ENCODE measurements at regions not wholly inside any gene's neighbourhood (a gene's known extent, or its start where the extent isn't known, plus 50 kb on each side); places are given as distances from the start of the nearest gene placed in this dataset.

- Histone ChIP-seq H3K4me1 (ENCODE audit: control insufficient read depth in 4 of 4, insufficient read depth in 4 of 4, low read length in 3 of 4) (no peaks in the 10 kb centered on the region), H3K9ac (ENCODE audit: low read depth in 1 of 2, low read length in 2 of 2) (no peak overlapping the region), H3K4me3 (ENCODE audit: low read depth in 1 of 3, low read length in 3 of 3) (no peak overlapping the region), H3K27me3 (ENCODE audit: control insufficient read depth in 4 of 4, insufficient read depth in 4 of 4, low read length in 3 of 4) (peaks cover 0 to 3% (median 0%) of the 10 kb centered on the region in 4 donors), H3K36me3 (ENCODE audit: control insufficient read depth in 4 of 4, insufficient read depth in 3 of 4, low read depth in 1 of 4, low read length in 3 of 4) (no peaks in the 10 kb centered on the region), H3K9me3 (ENCODE audit: control insufficient read depth in 4 of 4, low read length in 3 of 4) (no peaks in the 10 kb centered on the region), H3K27ac (ENCODE audit: low read depth in 1 of 2, low read length in 2 of 2) (no peak overlapping the region)
- 52% methylated on average over 1 of the region's 1 CpG for WGBS
- no peak for DNase-seq (ENCODE audit: low spot score)
- TF ChIP-seq RAD21 (IDR thresholded peaks at IDR 0.05) (no peak), JUND (IDR thresholded peaks at IDR 0.05) (no peak), FOXA2 (IDR thresholded peaks at IDR 0.05) (no peak), HNF4G (IDR thresholded peaks at IDR 0.05) (no peak), NR2F2 (IDR thresholded peaks at IDR 0.05) (no peak), RXRA (IDR thresholded peaks at IDR 0.05) (no peak), GABPA (IDR thresholded peaks at IDR 0.05 in 1 of 2, conservative IDR thresholded peaks at IDR 0.05 in 1 of 2) (no peak), YY1 (IDR thresholded peaks at IDR 0.05) (no peak), TAF1 (conservative IDR thresholded peaks at IDR 0.05) (no peak), HNF4A (conservative IDR thresholded peaks at IDR 0.05) (no peak), EGR1 (IDR thresholded peaks at IDR 0.05; ENCODE audit: low read depth in 2 of 2) (no peak), SP1 (IDR thresholded peaks at IDR 0.05) (no peak), FOXA1 (IDR thresholded peaks at IDR 0.05) (no peak), ATF3 (IDR thresholded peaks at IDR 0.05) (no peak)
- TF ChIP-seq, protein P1, sequence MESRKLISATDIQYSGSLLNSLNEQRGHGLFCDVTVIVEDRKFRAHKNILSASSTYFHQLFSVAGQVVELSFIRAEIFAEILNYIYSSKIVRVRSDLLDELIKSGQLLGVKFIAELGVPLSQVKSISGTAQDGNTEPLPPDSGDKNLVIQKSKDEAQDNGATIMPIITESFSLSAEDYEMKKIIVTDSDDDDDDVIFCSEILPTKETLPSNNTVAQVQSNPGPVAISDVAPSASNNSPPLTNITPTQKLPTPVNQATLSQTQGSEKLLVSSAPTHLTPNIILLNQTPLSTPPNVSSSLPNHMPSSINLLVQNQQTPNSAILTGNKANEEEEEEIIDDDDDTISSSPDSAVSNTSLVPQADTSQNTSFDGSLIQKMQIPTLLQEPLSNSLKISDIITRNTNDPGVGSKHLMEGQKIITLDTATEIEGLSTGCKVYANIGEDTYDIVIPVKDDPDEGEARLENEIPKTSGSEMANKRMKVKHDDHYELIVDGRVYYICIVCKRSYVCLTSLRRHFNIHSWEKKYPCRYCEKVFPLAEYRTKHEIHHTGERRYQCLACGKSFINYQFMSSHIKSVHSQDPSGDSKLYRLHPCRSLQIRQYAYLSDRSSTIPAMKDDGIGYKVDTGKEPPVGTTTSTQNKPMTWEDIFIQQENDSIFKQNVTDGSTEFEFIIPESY (IDR thresholded peaks at IDR 0.05): no peak
- TF ChIP-seq, protein P2, sequence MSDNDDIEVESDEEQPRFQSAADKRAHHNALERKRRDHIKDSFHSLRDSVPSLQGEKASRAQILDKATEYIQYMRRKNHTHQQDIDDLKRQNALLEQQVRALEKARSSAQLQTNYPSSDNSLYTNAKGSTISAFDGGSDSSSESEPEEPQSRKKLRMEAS (IDR thresholded peaks at IDR 0.05): no peak
- TF ChIP-seq, protein P3, sequence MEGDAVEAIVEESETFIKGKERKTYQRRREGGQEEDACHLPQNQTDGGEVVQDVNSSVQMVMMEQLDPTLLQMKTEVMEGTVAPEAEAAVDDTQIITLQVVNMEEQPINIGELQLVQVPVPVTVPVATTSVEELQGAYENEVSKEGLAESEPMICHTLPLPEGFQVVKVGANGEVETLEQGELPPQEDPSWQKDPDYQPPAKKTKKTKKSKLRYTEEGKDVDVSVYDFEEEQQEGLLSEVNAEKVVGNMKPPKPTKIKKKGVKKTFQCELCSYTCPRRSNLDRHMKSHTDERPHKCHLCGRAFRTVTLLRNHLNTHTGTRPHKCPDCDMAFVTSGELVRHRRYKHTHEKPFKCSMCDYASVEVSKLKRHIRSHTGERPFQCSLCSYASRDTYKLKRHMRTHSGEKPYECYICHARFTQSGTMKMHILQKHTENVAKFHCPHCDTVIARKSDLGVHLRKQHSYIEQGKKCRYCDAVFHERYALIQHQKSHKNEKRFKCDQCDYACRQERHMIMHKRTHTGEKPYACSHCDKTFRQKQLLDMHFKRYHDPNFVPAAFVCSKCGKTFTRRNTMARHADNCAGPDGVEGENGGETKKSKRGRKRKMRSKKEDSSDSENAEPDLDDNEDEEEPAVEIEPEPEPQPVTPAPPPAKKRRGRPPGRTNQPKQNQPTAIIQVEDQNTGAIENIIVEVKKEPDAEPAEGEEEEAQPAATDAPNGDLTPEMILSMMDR (IDR thresholded peaks at IDR 0.05; ENCODE audit: low read depth, low read length, missing input control): no peak
- TF ChIP-seq, protein P4, sequence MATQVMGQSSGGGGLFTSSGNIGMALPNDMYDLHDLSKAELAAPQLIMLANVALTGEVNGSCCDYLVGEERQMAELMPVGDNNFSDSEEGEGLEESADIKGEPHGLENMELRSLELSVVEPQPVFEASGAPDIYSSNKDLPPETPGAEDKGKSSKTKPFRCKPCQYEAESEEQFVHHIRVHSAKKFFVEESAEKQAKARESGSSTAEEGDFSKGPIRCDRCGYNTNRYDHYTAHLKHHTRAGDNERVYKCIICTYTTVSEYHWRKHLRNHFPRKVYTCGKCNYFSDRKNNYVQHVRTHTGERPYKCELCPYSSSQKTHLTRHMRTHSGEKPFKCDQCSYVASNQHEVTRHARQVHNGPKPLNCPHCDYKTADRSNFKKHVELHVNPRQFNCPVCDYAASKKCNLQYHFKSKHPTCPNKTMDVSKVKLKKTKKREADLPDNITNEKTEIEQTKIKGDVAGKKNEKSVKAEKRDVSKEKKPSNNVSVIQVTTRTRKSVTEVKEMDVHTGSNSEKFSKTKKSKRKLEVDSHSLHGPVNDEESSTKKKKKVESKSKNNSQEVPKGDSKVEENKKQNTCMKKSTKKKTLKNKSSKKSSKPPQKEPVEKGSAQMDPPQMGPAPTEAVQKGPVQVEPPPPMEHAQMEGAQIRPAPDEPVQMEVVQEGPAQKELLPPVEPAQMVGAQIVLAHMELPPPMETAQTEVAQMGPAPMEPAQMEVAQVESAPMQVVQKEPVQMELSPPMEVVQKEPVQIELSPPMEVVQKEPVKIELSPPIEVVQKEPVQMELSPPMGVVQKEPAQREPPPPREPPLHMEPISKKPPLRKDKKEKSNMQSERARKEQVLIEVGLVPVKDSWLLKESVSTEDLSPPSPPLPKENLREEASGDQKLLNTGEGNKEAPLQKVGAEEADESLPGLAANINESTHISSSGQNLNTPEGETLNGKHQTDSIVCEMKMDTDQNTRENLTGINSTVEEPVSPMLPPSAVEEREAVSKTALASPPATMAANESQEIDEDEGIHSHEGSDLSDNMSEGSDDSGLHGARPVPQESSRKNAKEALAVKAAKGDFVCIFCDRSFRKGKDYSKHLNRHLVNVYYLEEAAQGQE (IDR thresholded peaks at IDR 0.05): no peak
Measured at GRCh38 chr9:7996558-7996957, 197.0 kb upstream of the DMAC1 start.
